Erythroblast (primary cell): ENCODE measurements at regions not wholly inside any gene's neighbourhood (a gene's known extent, or its start where the extent isn't known, plus 50 kb on each side); places are given as distances from the start of the nearest gene placed in this dataset.

ENCODE experiments used
- DNase-seq, 2 experiments: peaks; one replicate each; lab custom pipeline; 2025; lab: John Stamatoyannopoulos, UW
- GATA1 ChIP-seq: IDR thresholded peaks from 2 replicates; pipeline ENCODE4 v1.6.1; 2011; ENCODE audit warnings: low read depth, mild to moderate bottlenecking, control low read depth, low read length, moderate library complexity
- POLR2A ChIP-seq: IDR thresholded peaks from 2 replicates; pipeline ENCODE4 v1.6.1; 2011; ENCODE audit warnings: mild to moderate bottlenecking, low read length

- no peak for DNase-seq
- TF ChIP-seq POLR2A (no peak), GATA1 (no peak)
These were observed 223.1 kb downstream of the CALCRL start for GRCh38 chr2:187224989-187225388.

GRCh38 chr2:187220071-187220470, 228.0 kb downstream of the CALCRL start:
- TF ChIP-seq GATA1 (no peak), POLR2A (no peak)

GRCh38 chr2:187215532-187216240, 232.4 kb downstream of the CALCRL start:
- no peak for DNase-seq
- TF ChIP-seq GATA1 = no peak
- no peak for TF ChIP-seq POLR2A

More at GRCh38 chr2:187220071-187220470, 228.0 kb downstream of the CALCRL start:
- no peak for DNase-seq

- DNase-seq = no peak
- TF ChIP-seq POLR2A = no peak
- no peak for TF ChIP-seq GATA1
These were observed 233.7 kb downstream of the CALCRL start for GRCh38 chr2:187214306-187214705.

DNA sequence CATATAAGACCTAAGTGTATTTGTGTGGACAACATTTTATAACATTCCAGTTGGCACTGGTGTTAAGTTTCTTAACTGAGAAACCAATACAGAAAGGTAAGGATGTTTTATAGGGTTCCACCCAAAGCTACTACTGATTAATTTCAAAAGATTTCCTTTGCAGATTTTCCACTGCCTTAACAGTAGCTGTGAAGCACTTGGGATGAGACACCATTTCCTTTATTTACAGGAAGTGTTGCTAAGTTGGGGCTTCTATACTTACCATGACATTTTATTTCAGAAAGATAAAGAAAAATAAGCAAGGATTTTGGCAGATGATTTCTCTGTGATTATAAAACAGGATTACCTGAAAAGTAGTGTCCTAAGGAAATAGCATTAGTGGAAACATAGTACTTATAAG, 234.3 kb downstream of the CALCRL start:
- DNase-seq = no peak
- TF ChIP-seq POLR2A = no peak
- TF ChIP-seq GATA1 = no peak

GRCh38 chr2:187210726-187211125, 237.3 kb downstream of the CALCRL start:
- DNase-seq = no peak

DNA sequence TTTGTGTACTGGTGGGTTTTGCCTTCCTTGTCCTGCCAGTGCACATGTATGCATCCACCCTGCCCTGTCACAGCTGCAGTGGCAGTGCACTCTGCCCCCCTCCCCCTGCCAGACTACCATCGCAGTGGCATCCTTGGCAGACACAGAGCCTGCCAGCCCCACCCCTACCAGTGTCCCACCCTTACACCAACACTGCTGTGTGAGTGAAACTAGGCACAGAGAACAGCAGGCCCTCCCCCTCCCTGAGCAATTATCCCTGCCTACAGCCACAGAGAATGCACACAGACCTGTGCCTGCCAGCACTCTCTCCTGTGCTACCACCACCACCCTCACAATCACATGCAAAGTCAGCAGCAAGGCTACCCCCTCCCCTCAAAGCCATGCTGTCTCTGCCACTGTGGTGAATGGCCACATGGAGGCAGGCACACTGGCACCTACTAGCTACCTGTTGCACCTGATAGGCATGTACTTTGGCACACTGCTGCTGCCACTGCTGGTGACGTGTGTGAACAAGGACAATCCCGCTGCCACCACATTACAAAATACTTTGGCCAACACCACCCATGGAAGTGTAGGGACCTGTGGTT, 239.8 kb downstream of the CALCRL start:
- DNase-seq = no peak

More at GRCh38 chr2:187210726-187211125, 237.3 kb downstream of the CALCRL start:
- TF ChIP-seq POLR2A (no peak), GATA1 (no peak)

GRCh38 chr2:187207126-187207525, 240.9 kb downstream of the CALCRL start:
- TF ChIP-seq POLR2A (no peak), GATA1 (no peak)
- DNase-seq = no peak

More for the DNA sequence above, 239.8 kb downstream of the CALCRL start:
- TF ChIP-seq POLR2A = no peak
- no peak for TF ChIP-seq GATA1

GRCh38 chr2:187206471-187206870, 241.6 kb downstream of the CALCRL start:
- DNase-seq = no peak
- TF ChIP-seq GATA1 (no peak), POLR2A (no peak)

DNA sequence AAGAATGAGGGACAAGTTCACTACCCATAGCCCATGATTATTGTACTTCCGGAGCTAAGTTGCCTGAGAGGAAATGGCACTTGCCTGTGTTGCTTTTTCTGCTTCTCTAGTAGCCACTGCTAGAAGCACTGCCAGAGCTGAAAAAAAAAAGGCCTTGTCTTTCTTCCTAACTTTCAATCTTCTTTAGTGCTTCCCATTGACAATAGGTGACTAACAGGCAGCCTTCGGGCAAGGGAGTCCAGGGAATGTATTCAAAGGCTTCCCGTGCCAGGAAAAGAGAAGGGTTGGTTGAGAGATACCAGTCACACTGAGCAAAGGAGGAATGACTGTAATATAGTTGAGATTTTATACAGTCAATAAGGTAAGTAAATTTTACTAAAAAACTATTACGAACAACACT, 242.0 kb downstream of the CALCRL start:
- TF ChIP-seq GATA1 (no peak), POLR2A (no peak)
- DNase-seq = no peak

GRCh38 chr2:187198136-187198535, 249.9 kb downstream of the CALCRL start:
- TF ChIP-seq GATA1 (no peak), POLR2A (no peak)
- no peak for DNase-seq

DNA sequence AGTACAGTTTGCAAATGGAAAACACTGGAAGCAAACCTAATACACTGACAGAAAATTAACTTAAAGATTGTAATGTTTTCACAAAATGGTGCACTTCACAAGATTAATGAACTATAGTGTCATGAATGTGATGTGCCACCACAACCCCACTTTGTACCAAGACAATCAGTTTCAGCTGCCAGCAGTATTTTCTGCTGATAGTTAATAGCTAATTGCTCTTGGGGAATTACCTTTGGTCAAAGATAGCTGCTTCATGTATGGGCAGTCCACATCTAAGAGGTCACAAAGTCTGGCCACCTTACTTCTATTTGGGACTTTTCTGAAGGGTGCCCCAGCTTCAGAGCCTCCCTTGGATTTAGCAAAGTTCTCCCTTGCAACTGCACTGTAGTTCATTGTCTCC, 254.0 kb downstream of the CALCRL start:
- no peak for TF ChIP-seq GATA1
- no peak for TF ChIP-seq POLR2A

GRCh38 chr2:187188783-187189631, 259.0 kb downstream of the CALCRL start:
- DNase-seq = no peak
- no peak for TF ChIP-seq POLR2A

More for the DNA sequence above, 254.0 kb downstream of the CALCRL start:
- no peak for DNase-seq

- no peak for TF ChIP-seq GATA1
- no peak for TF ChIP-seq POLR2A
- DNase-seq = no peak
These were observed 260.5 kb downstream of the CALCRL start for GRCh38 chr2:187187519-187187918.
